ENCODE measurements at regions not wholly inside any gene's neighbourhood (a gene's known extent, or its start where the extent isn't known, plus 50 kb on each side); places are given as distances from the start of the nearest gene placed in this dataset.
"Not testable (repeated sequence)": the region's sequence is repeated elsewhere in the genome, so short reads cannot be mapped to it uniquely, and the experiment has no call there.

GRCh38 chr7:113013761-113014449 is 72.7 kb downstream of the GPR85 start (continued):
- TF ChIP-seq MXI1 (IDR thresholded peaks at IDR 0.05; ENCODE audit: low read depth, low read length) = no peak

- H3K4me2 ChIP-seq; POLR2A ChIA-PET; H3K27ac ChIP-seq (ENCODE audit: low read depth in 2 of 2, low read length in 1 of 2); H3K9me3 ChIP-seq; H3K27me3 ChIP-seq (ENCODE audit: insufficient read depth); DNase-seq; H2AFZ ChIP-seq (ENCODE audit: low read depth); H3K9me2 ChIP-seq; H3K4me3 ChIP-seq (ENCODE audit: low read depth in 2 of 2, low read length in 1 of 2); H3F3A ChIP-seq (replicated peaks; ENCODE audit: insufficient read depth); H3K4me1 ChIP-seq (ENCODE audit: control insufficient read depth in 1 of 2, insufficient read depth in 2 of 2, low read depth in 1 of 2, low read length in 1 of 2); H4K20me1 ChIP-seq (ENCODE audit: insufficient read depth); H3K9ac ChIP-seq; H3K79me2 ChIP-seq (ENCODE audit: insufficient read depth); H3K36me3 ChIP-seq (replicated peaks in 1 of 2; ENCODE audit: control insufficient read depth in 1 of 2, insufficient read depth in 2 of 2, low read length in 1 of 2): not testable (repeated sequence)
- 68% methylated on average over 1 of the region's 1 CpG for WGBS (ENCODE audit: low lambda C conversion rate)
- CTCF ChIA-PET = interaction anchor here (1.1 to 4.6 kb wide), 6 partner anchors 63 to 463 kb away, joined by 3 to 44 read pairs (median 20); no protein-coding TSS in a partner anchor
These were observed 73.8 kb downstream of the GPR85 start for GRCh38 chr7:113012862-113013261.

- no peak overlapping the region for H3K27ac ChIP-seq (ENCODE audit: low read depth in 2 of 2, low read length in 1 of 2)
- CTCF ChIA-PET = interaction anchor here (1.3 to 1.8 kb wide), 2 partner anchors 279 to 411 kb away, joined by 4 to 9 read pairs; no protein-coding TSS in a partner anchor
- DNase-seq = peak; percentile 68
- H3K4me3 ChIP-seq (ENCODE audit: low read depth in 2 of 2, low read length in 1 of 2) = no peak overlapping the region
- H3K36me3 ChIP-seq (replicated peaks in 1 of 2; ENCODE audit: control insufficient read depth in 1 of 2, insufficient read depth in 2 of 2, low read length in 1 of 2) = no peaks in the 10 kb centered on the region
- TF ChIP-seq EP300 (IDR thresholded peaks at IDR 0.05; ENCODE audit: borderline replicate concordance in 1 of 2, low read depth in 1 of 2, low read length in 1 of 2) = peak in 1 of 2 experiments; percentile 38; a peak in 1 of 4 replicates
- TF ChIP-seq TEAD4 (IDR thresholded peaks at IDR 0.05; ENCODE audit: borderline replicate concordance, insufficient read depth) = no peak
- TF ChIP-seq PBX3 (IDR thresholded peaks at IDR 0.05) = no peak
- TF ChIP-seq IRF3 (IDR thresholded peaks at IDR 0.05; ENCODE audit: low read depth, low read length) = no peak
- no peak for TF ChIP-seq EZH2phosphoT487 (IDR thresholded peaks at IDR 0.05; ENCODE audit: borderline replicate concordance, low read depth)
- no peak for TF ChIP-seq GATA2 (CRISPR knock-in tag; IDR thresholded peaks at IDR 0.05)
- H3K4me2 ChIP-seq = no peak overlapping the region
- POLR2A ChIA-PET = no interaction called here
- H3K4me1 ChIP-seq (ENCODE audit: control insufficient read depth in 1 of 2, insufficient read depth in 2 of 2, low read depth in 1 of 2, low read length in 1 of 2) = no peaks in the 10 kb centered on the region; a peak in 2 of 4 replicates
- H3K9me2 ChIP-seq = no peaks in the 10 kb centered on the region
- no peak overlapping the region for H2AFZ ChIP-seq (ENCODE audit: low read depth)
- H3K9ac ChIP-seq = no peak overlapping the region
- no peaks in the 10 kb centered on the region for H3K9me3 ChIP-seq
- H3F3A ChIP-seq (replicated peaks; ENCODE audit: insufficient read depth) = no peaks in the 10 kb centered on the region
- H3K27me3 ChIP-seq (ENCODE audit: insufficient read depth) = no peaks in the 10 kb centered on the region
- no peaks in the 10 kb centered on the region for H3K79me2 ChIP-seq (ENCODE audit: insufficient read depth)
- no peaks in the 10 kb centered on the region for H4K20me1 ChIP-seq (ENCODE audit: insufficient read depth)
These were observed 76.2 kb downstream of the GPR85 start for GRCh38 chr7:113010377-113010776.

Data from SK-N-SH (cell line).